ENCODE measurements at regions not wholly inside any gene's neighbourhood (a gene's known extent, or its start where the extent isn't known, plus 50 kb on each side); places are given as distances from the start of the nearest gene placed in this dataset.
"Not testable (repeated sequence)": the region's sequence is repeated elsewhere in the genome, so short reads cannot be mapped to it uniquely, and the experiment has no call there.

DNA sequence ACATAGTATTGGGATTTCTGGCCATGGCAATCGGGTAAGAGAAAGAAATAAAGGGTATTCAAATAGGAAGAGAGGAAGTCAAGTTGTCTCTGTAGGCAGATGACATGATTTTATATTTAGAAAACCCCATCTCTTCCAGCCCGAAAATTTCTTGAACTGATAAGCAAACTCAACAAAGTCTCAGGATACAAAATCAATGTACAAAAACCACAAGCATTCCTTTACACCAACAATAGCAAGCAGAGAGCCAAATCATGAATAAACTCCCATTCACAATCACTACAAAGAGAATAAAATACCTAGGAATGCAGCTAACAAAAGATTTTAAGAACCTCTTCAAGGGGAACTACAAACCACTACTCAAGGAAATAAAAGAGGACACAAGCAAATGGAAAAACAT is 600.1 kb upstream of the EPHA5 start:
- TF ChIP-seq SNAI2 (CRISPR knock-in tag; IDR thresholded peaks at IDR 0.05); TOX (CRISPR knock-in tag; IDR thresholded peaks at IDR 0.05; ENCODE audit: borderline replicate concordance); RARB (CRISPR knock-in tag; IDR thresholded peaks at IDR 0.05); ESRRG (CRISPR knock-in tag; IDR thresholded peaks at IDR 0.05); ZNF565 (CRISPR knock-in tag; conservative IDR thresholded peaks at IDR 0.05; ENCODE audit: low read depth); ARNTL (CRISPR knock-in tag; IDR thresholded peaks at IDR 0.05; ENCODE audit: borderline replicate concordance, low read depth); GLIS3 (CRISPR knock-in tag; IDR thresholded peaks at IDR 0.05): not testable (repeated sequence)
- TF ChIP-seq, protein P1, sequence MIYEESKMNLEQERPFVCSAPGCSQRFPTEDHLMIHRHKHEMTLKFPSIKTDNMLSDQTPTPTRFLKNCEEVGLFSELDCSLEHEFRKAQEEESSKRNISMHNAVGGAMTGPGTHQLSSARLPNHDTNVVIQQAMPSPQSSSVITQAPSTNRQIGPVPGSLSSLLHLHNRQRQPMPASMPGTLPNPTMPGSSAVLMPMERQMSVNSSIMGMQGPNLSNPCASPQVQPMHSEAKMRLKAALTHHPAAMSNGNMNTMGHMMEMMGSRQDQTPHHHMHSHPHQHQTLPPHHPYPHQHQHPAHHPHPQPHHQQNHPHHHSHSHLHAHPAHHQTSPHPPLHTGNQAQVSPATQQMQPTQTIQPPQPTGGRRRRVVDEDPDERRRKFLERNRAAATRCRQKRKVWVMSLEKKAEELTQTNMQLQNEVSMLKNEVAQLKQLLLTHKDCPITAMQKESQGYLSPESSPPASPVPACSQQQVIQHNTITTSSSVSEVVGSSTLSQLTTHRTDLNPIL (CRISPR knock-in tag; IDR thresholded peaks at IDR 0.05; ENCODE audit: low read depth): not testable (repeated sequence)
- TF ChIP-seq, protein P2, sequence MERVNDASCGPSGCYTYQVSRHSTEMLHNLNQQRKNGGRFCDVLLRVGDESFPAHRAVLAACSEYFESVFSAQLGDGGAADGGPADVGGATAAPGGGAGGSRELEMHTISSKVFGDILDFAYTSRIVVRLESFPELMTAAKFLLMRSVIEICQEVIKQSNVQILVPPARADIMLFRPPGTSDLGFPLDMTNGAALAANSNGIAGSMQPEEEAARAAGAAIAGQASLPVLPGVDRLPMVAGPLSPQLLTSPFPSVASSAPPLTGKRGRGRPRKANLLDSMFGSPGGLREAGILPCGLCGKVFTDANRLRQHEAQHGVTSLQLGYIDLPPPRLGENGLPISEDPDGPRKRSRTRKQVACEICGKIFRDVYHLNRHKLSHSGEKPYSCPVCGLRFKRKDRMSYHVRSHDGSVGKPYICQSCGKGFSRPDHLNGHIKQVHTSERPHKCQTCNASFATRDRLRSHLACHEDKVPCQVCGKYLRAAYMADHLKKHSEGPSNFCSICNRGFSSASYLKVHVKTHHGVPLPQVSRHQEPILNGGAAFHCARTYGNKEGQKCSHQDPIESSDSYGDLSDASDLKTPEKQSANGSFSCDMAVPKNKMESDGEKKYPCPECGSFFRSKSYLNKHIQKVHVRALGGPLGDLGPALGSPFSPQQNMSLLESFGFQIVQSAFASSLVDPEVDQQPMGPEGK (CRISPR knock-in tag; IDR thresholded peaks at IDR 0.05; ENCODE audit: borderline replicate concordance): not testable (repeated sequence)
- TF ChIP-seq, protein P3, sequence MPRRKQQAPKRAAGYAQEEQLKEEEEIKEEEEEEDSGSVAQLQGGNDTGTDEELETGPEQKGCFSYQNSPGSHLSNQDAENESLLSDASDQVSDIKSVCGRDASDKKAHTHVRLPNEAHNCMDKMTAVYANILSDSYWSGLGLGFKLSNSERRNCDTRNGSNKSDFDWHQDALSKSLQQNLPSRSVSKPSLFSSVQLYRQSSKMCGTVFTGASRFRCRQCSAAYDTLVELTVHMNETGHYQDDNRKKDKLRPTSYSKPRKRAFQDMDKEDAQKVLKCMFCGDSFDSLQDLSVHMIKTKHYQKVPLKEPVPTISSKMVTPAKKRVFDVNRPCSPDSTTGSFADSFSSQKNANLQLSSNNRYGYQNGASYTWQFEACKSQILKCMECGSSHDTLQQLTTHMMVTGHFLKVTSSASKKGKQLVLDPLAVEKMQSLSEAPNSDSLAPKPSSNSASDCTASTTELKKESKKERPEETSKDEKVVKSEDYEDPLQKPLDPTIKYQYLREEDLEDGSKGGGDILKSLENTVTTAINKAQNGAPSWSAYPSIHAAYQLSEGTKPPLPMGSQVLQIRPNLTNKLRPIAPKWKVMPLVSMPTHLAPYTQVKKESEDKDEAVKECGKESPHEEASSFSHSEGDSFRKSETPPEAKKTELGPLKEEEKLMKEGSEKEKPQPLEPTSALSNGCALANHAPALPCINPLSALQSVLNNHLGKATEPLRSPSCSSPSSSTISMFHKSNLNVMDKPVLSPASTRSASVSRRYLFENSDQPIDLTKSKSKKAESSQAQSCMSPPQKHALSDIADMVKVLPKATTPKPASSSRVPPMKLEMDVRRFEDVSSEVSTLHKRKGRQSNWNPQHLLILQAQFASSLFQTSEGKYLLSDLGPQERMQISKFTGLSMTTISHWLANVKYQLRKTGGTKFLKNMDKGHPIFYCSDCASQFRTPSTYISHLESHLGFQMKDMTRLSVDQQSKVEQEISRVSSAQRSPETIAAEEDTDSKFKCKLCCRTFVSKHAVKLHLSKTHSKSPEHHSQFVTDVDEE (CRISPR knock-in tag; IDR thresholded peaks at IDR 0.05): not testable (repeated sequence)
